HG03095 (cell line): ENCODE measurements at regions not wholly inside any gene's neighbourhood (a gene's known extent, or its start where the extent isn't known, plus 50 kb on each side); places are given as distances from the start of the nearest gene placed in this dataset.

ENCODE experiments used
- ATAC-seq: cut with Tn5 transposase; IDR thresholded peaks from one replicate; pipeline ENCODE4 v1.9.1; 2021; ENCODE audit warnings: moderate library complexity; ENCODE audit not compliant: unreplicated experiment

DNA sequence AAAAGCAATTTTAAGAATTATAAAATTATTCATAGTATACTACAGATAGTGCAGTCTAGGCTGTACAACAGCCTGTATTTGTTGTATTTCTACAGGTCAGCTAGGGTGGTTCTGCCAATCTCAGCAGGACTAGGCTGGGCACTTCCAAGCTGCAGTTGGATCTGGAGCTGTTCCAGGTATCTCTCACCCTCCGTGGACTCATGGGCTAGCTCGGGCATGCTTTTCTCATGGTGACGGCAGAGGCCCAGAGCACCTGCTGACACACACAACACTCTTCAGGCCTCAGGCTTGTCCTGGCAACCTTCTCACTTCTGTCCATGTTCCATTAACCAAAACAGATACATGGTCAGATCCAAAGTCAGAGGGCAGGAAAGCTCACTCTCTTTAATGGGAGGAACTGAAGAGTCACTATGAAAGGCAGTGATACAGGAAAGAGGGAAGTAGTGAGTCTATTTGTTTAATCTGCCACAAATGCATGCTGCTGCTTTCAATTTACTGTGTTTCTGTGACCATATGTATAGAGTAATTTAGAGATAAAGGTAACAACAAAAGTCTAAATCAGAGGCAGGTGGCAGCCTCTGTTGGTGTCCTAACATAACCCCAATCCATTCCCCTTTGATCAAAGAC, 462.4 kb upstream of the ACVR2A start:
- ATAC-seq: no peak

DNA sequence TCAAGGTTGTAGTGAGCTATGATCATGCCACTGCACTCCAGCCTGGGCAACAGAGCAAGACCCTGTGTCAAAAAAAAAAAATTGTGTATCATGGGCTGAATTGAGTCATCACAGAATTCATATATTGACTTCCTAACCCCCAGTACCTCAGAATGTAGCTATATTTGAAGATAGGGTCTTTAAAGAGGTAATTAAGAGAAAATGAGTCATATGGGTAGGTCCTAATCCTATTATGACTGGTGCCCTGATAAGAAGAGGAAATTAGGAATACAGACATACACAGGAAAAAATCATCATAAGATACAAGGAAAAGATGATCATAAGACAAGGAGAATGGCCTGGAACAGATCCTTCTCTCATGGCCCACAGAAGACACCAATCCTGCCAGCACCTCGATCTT, 466.4 kb upstream of the ACVR2A start:
- no peak for ATAC-seq

- no peak for ATAC-seq
Measured at GRCh38 chr2:147375073-147375472, 469.8 kb upstream of the ACVR2A start.

GRCh38 chr2:147374423-147374811, 470.4 kb upstream of the ACVR2A start:
- no peak for ATAC-seq

GRCh38 chr2:147373800-147374422, 470.9 kb upstream of the ACVR2A start:
- no peak for ATAC-seq

DNA sequence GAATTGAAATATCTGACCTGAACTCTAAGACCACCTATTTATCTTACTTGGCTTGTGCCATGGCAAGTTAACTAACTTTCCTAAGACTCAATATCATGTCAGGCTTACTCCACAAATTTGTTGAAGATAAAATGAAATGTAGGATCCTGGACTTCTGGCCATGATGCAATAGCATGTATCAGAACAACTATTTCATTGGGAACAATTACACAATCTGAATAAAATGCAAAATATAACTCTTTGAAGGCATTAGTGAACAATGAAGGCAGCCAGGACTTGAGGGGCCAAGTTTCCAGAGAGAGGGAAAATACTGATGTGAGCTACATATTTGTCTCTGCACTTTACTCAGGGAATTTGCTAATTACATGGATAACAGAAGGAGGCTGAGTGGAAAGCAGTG, 476.5 kb upstream of the ACVR2A start:
- ATAC-seq: no peak

DNA sequence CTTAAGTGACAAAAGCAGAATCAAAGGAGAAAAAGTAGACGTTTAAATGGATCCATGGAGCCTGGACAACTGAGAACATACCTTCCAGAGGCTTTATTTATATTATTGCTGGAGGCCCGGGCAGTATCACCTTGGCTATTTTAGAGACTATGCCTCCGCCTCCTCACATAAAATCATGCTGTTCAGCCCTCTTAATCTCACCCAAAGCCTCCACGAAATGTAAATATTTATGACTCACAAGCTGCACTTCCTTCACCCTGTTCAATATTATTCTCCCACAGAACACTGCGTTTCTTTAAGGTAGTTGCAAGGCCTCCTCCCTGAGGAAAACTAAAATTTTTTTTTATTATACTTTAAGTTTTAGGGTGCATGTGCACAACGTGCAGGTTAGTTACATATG, 478.6 kb upstream of the ACVR2A start:
- no peak for ATAC-seq

DNA sequence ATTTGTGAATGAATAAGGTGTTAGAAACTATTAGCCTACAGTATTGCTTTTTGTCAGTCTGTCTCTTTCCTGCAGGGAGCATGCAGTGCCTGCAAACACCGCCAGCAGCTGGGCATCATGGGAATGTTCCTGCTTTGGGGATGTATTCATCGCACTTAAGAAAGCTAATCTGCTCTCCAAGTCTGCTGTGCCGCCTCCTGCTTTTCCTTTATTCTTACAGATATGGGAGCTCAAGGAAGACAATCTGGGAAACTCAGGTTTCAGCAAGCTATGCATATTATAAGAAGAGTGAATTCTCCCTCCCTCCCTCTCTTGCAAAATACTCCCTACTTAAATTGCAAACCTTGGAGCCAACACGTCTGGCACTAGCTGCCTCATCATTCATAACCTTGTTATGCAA, 479.2 kb upstream of the ACVR2A start:
- ATAC-seq: no peak

DNA sequence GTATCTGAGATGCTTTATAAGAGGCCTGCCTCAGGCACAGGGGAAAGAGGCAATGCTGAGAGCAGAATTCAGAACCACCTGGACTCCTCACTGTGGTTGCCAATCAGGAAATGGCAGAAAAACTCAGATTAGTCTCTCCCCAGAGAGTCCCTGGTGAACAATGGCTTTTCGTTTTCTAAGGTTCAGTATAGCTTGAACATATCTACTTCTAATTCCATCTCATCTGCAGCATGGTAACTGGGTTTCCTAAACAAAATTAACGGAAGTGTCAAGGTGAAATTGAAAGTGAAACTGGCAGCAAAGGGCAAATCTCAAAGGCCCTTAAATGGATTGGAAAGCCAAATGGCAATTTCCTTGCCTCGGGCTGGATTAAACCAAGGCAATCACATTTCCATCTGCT, 480.2 kb upstream of the ACVR2A start:
- no peak for ATAC-seq

GRCh38 chr2:147363181-147363580, 481.6 kb upstream of the ACVR2A start:
- no peak for ATAC-seq

DNA sequence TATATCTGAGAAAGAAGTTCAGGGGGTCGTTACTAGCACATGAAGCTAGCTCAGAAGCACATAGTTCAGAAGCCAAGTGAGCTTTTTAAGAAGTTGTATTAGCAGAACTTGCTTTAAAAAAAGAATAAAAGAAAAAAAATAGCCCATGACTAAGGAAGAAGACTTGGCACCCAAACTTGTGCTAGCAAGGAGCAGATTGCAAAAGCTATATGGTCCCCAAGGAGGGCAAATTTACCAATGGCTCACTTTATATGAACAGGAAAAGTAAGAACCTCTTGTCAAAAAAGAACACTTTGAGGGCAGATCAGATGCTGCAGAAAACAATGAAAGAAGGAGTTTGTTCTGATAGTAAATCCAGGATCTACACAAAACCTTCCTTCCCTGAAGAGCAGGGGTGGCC, 486.5 kb upstream of the ACVR2A start:
- ATAC-seq: no peak

DNA sequence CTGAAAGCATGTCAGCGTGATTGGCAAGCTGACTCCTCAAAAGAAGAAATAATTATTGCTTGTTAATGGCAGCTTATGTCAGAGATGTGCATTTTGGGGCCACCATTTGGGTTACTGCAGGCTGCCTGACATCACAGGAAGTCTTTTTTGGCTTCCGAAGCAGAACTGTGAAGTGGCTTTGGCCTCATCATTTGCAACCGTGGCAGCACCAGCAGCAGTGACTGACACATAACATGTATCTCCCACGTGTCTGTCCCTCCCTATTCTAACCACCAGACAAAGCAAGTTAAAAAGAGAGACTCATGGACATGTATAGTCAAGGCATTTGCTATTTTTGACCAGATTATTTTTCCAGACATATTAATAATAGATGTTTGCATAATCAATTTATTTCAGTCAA, 488.7 kb upstream of the ACVR2A start:
- no peak for ATAC-seq

- no peak for ATAC-seq
Measured at GRCh38 chr2:147355706-147356105, 489.1 kb upstream of the ACVR2A start.

- ATAC-seq: no peak
Measured at GRCh38 chr2:147353072-147353381, 491.8 kb upstream of the ACVR2A start.

DNA sequence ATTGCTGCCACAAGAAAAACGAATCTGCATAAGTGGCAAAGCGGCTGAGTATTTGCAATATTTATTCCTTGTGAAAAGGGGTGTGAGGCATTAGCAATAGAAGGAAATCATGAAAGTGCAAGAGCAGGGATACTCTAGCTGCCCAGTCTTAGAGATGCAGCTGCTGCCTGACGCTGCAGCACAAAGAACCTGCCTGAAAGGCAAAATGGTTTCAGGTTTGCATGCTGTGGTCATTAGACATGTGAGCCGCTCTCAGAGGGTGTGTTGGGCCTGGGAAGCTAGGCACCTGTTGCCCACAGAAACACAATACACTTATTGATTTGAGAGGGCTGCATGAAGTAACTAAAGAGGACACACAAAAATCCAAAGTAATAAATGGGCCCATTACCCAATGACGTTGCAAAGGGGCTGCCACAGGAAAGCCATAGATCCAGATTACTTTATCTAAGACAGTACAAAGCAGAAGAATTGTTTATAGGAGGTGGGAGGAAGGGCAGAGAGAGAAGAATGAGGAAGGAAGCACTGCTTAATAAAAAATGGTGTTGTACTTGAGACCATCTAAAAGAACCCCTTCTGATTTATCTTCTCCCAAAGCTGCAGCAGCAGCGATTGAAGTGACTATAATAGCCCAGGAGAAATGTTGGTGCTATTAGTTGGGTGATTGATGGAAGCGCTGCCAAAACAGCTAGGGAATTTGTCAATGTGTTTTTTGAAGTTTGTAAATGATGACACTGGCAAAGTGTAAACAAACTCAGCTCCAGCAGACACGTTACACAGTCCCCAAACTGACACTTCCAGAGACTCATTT, 492.4 kb upstream of the ACVR2A start:
- ATAC-seq: no peak

DNA sequence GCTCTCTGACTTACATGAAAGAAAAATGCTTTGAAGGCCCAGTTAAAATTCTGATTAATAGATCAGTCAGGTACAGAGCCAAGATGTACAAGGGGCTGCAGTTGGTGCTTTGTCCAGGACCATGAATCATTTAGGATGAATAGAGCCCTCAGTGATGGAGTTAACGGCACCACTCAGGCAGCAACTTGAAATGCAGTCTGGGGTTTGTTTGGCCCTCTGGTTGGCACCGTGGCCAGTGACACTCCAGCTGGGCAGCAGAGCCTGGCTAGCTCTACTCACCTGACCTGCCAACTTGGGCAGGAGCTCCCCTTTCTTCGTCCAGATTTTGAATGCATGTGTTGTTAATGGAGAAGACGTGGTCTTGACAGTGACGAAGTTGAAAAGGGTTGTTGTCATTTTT, 493.0 kb upstream of the ACVR2A start:
- no peak for ATAC-seq

GRCh38 chr2:147348931-147349555, 495.8 kb upstream of the ACVR2A start:
- no peak for ATAC-seq

DNA sequence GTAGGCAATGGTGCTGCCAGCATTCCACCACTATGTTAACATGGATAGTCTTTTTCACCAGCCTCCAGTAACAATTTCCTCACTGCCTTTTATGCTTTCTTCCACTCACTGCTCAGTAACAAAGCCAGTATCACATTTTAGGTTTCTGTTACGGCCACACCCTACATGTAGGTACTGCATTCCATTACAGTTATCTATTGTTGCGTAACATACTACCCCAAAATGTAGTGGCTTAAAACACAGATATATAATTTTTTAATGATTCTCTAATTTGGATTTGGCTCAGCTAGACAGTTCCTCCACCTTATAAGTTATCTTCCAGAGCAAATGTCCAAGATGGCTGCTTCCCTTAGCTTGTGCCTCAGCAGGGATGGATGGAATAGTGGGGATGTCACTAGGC, 498.7 kb upstream of the ACVR2A start:
- ATAC-seq: no peak

DNA sequence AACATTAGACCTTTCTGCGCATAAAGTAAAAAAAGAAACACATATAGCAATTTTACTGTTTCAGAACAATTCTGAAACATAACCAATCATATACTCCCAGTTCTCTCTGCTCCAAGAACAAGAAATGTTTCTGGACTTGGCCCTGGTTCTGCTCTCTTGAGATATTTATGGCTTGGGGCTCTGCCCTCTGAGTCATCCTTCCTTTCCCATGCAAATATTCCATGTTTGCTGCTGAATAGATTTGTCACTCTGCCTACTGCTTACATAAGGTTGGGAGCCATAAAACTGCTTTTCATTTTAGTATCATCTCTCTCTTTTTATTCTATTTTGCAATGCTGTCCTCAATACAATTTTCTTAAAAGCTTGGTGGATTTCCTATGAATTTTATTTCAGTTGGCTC, 499.6 kb upstream of the ACVR2A start:
- ATAC-seq: no peak

DNA sequence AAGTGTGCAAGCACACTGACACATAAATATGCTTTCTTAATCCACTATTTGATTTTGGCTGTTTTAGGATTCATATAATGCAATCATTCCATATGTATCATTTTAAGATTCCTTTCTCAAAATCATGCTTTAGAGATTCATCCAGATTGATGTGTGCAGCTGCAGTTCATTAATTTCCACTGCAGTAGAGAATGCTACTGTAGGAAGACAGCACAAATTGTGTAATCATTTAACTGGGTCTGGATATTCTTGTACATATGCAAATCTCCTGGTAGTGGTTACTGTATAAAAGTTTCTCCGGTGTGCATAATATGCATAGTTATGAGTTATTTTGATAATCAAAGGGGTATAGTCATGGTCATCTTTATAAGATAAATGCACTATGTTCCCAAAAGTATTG, 502.5 kb upstream of the ACVR2A start:
- ATAC-seq: no peak

- peak; percentile 73 for ATAC-seq
Measured at GRCh38 chr2:147331790-147332419, 512.9 kb upstream of the ACVR2A start.

DNA sequence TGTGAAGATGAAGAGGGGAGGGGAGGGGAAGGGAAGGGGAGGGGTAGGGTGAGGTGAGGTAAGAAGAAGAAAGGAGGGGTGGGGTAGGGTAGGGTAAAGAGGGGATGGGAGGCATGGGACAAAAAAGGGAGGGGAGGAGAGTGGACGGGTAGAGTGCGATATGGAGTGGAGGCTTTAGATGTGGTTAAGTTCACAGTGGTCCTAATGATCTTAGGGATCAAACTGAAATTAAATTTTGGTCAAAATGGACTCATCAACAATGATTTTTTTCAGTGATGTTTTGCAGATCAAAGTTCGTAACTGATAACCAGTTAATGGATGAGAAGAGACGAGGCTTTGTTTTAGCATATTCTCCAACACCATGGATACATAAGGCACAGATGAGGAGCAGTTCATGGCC, 513.9 kb upstream of the ACVR2A start:
- ATAC-seq: no peak
